ENCODE measurements at regions not wholly inside any gene's neighbourhood (a gene's known extent, or its start where the extent isn't known, plus 50 kb on each side); places are given as distances from the start of the nearest gene placed in this dataset.

GRCh38 chr4:117156806-117157205 is 71.4 kb upstream of the TRAM1L1 start:
- no peak for TF ChIP-seq POLR2A (IDR thresholded peaks at IDR 0.05; ENCODE audit: low read length)
- TF ChIP-seq ZNF302 (CRISPR knock-in tag; IDR thresholded peaks at IDR 0.05), result no peak
- TF ChIP-seq EP300 (IDR thresholded peaks at IDR 0.05), result no peak
- TF ChIP-seq NFE2L2 (conservative IDR thresholded peaks at IDR 0.05; ENCODE audit: low read length), result no peak
- no peak for TF ChIP-seq ZFP36 (IDR thresholded peaks at IDR 0.05; ENCODE audit: borderline replicate concordance, partially characterized antibody)

Data from A549 (cell line).